ENCODE measurements at regions not wholly inside any gene's neighbourhood (a gene's known extent, or its start where the extent isn't known, plus 50 kb on each side); places are given as distances from the start of the nearest gene placed in this dataset.
"Not testable (repeated sequence)": the region's sequence is repeated elsewhere in the genome, so short reads cannot be mapped to it uniquely, and the experiment has no call there.

GRCh38 chr2:145383961-145384360 is 864.0 kb upstream of the ZEB2 start:
- H2AFZ ChIP-seq (ENCODE audit: low read length, unreplicated experiment) = no peak overlapping the region

GRCh38 chr2:145380436-145381017 is 860.6 kb upstream of the ZEB2 start:
- Histone ChIP-seq H3K27me3 (ENCODE audit: insufficient read depth, low read length) (no peaks in the 10 kb centered on the region), H3K27ac (ENCODE audit: low read depth, low read length) (no peak overlapping the region), H3K4me1 (ENCODE audit: control insufficient read depth, insufficient read depth, low read length, unreplicated experiment) (peaks cover 10% of the 10 kb centered on the region), H3K4me3 (ENCODE audit: low read depth, low read length) (no peak overlapping the region), H2AFZ (ENCODE audit: low read length, unreplicated experiment) (no peak overlapping the region), H3K36me3 (ENCODE audit: insufficient read depth, low read length) (no peaks in the 10 kb centered on the region), H3K79me2 (ENCODE audit: control insufficient read depth, insufficient read depth, low read length, unreplicated experiment) (no peaks in the 10 kb centered on the region)

More at GRCh38 chr2:145383961-145384360, 864.0 kb upstream of the ZEB2 start:
- Histone ChIP-seq H3K27me3 (ENCODE audit: insufficient read depth, low read length) (no peaks in the 10 kb centered on the region), H3K36me3 (ENCODE audit: insufficient read depth, low read length) (no peaks in the 10 kb centered on the region), H3K27ac (ENCODE audit: low read depth, low read length) (no peak overlapping the region), H3K79me2 (ENCODE audit: control insufficient read depth, insufficient read depth, low read length, unreplicated experiment) (no peaks in the 10 kb centered on the region), H3K4me1 (ENCODE audit: control insufficient read depth, insufficient read depth, low read length, unreplicated experiment) (peaks cover 10% of the 10 kb centered on the region), H3K4me3 (ENCODE audit: low read depth, low read length) (no peak overlapping the region)

- H3K27me3 ChIP-seq (ENCODE audit: insufficient read depth, low read length) = no peaks in the 10 kb centered on the region
- H2AFZ ChIP-seq (ENCODE audit: low read length, unreplicated experiment) = no peak overlapping the region
- H3K4me1 ChIP-seq (ENCODE audit: control insufficient read depth, insufficient read depth, low read length, unreplicated experiment) = peaks cover 10% of the 10 kb centered on the region
- no peak overlapping the region for H3K27ac ChIP-seq (ENCODE audit: low read depth, low read length)
- no peaks in the 10 kb centered on the region for H3K36me3 ChIP-seq (ENCODE audit: insufficient read depth, low read length)
- no peaks in the 10 kb centered on the region for H3K79me2 ChIP-seq (ENCODE audit: control insufficient read depth, insufficient read depth, low read length, unreplicated experiment)
- no peak overlapping the region for H3K4me3 ChIP-seq (ENCODE audit: low read depth, low read length)
Measured at GRCh38 chr2:145379934-145380333, 860.0 kb upstream of the ZEB2 start.

- no peaks in the 10 kb centered on the region for H3K79me2 ChIP-seq (ENCODE audit: control insufficient read depth, insufficient read depth, low read length, unreplicated experiment)
- H3K4me1 ChIP-seq (ENCODE audit: control insufficient read depth, insufficient read depth, low read length, unreplicated experiment) = no peaks in the 10 kb centered on the region
- H3K4me3 ChIP-seq (ENCODE audit: low read depth, low read length) = no peak overlapping the region
- H3K27ac ChIP-seq (ENCODE audit: low read depth, low read length) = no peak overlapping the region
- no peaks in the 10 kb centered on the region for H3K36me3 ChIP-seq (ENCODE audit: insufficient read depth, low read length)
- H3K27me3 ChIP-seq (ENCODE audit: insufficient read depth, low read length) = no peaks in the 10 kb centered on the region
- H2AFZ ChIP-seq (ENCODE audit: low read length, unreplicated experiment) = no peak overlapping the region
Measured at GRCh38 chr2:145374165-145374564, 854.2 kb upstream of the ZEB2 start.

GRCh38 chr2:145367334-145367733 is 847.4 kb upstream of the ZEB2 start:
- not testable (repeated sequence) for H3K27me3 ChIP-seq (ENCODE audit: insufficient read depth, low read length); H2AFZ ChIP-seq (ENCODE audit: low read length, unreplicated experiment); H3K4me1 ChIP-seq (ENCODE audit: control insufficient read depth, insufficient read depth, low read length, unreplicated experiment); H3K4me3 ChIP-seq (ENCODE audit: low read depth, low read length); H3K79me2 ChIP-seq (ENCODE audit: control insufficient read depth, insufficient read depth, low read length, unreplicated experiment); H3K36me3 ChIP-seq (ENCODE audit: insufficient read depth, low read length); H3K27ac ChIP-seq (ENCODE audit: low read depth, low read length)

- Histone ChIP-seq H3K27me3 (ENCODE audit: insufficient read depth, low read length) (no peaks in the 10 kb centered on the region), H3K4me1 (ENCODE audit: control insufficient read depth, insufficient read depth, low read length, unreplicated experiment) (no peaks in the 10 kb centered on the region), H3K36me3 (ENCODE audit: insufficient read depth, low read length) (no peaks in the 10 kb centered on the region), H3K27ac (ENCODE audit: low read depth, low read length) (no peak overlapping the region), H3K79me2 (ENCODE audit: control insufficient read depth, insufficient read depth, low read length, unreplicated experiment) (no peaks in the 10 kb centered on the region), H2AFZ (ENCODE audit: low read length, unreplicated experiment) (no peak overlapping the region), H3K4me3 (ENCODE audit: low read depth, low read length) (no peak overlapping the region)
Measured at GRCh38 chr2:145366341-145366740, 846.4 kb upstream of the ZEB2 start.

- no peak overlapping the region for H2AFZ ChIP-seq (ENCODE audit: low read length, unreplicated experiment)
Measured at GRCh38 chr2:145360129-145360790, 840.3 kb upstream of the ZEB2 start.

GRCh38 chr2:145359561-145359960 is 839.6 kb upstream of the ZEB2 start:
- H3K27me3 ChIP-seq (ENCODE audit: insufficient read depth, low read length) = no peaks in the 10 kb centered on the region
- H2AFZ ChIP-seq (ENCODE audit: low read length, unreplicated experiment) = no peak overlapping the region
- H3K27ac ChIP-seq (ENCODE audit: low read depth, low read length) = no peak overlapping the region
- no peaks in the 10 kb centered on the region for H3K36me3 ChIP-seq (ENCODE audit: insufficient read depth, low read length)
- no peaks in the 10 kb centered on the region for H3K79me2 ChIP-seq (ENCODE audit: control insufficient read depth, insufficient read depth, low read length, unreplicated experiment)
- no peak overlapping the region for H3K4me3 ChIP-seq (ENCODE audit: low read depth, low read length)
- H3K4me1 ChIP-seq (ENCODE audit: control insufficient read depth, insufficient read depth, low read length, unreplicated experiment) = no peaks in the 10 kb centered on the region

More at GRCh38 chr2:145360129-145360790, 840.3 kb upstream of the ZEB2 start:
- Histone ChIP-seq H3K4me3 (ENCODE audit: low read depth, low read length) (no peak overlapping the region), H3K4me1 (ENCODE audit: control insufficient read depth, insufficient read depth, low read length, unreplicated experiment) (no peaks in the 10 kb centered on the region), H3K79me2 (ENCODE audit: control insufficient read depth, insufficient read depth, low read length, unreplicated experiment) (no peaks in the 10 kb centered on the region), H3K27me3 (ENCODE audit: insufficient read depth, low read length) (no peaks in the 10 kb centered on the region), H3K36me3 (ENCODE audit: insufficient read depth, low read length) (no peaks in the 10 kb centered on the region), H3K27ac (ENCODE audit: low read depth, low read length) (no peak overlapping the region)

GRCh38 chr2:145356056-145356455 is 836.1 kb upstream of the ZEB2 start:
- Histone ChIP-seq H3K27ac (ENCODE audit: low read depth, low read length) (no peak overlapping the region), H3K79me2 (ENCODE audit: control insufficient read depth, insufficient read depth, low read length, unreplicated experiment) (no peaks in the 10 kb centered on the region), H3K4me3 (ENCODE audit: low read depth, low read length) (no peak overlapping the region), H3K36me3 (ENCODE audit: insufficient read depth, low read length) (no peaks in the 10 kb centered on the region), H2AFZ (ENCODE audit: low read length, unreplicated experiment) (no peak overlapping the region), H3K4me1 (ENCODE audit: control insufficient read depth, insufficient read depth, low read length, unreplicated experiment) (no peaks in the 10 kb centered on the region), H3K27me3 (ENCODE audit: insufficient read depth, low read length) (no peaks in the 10 kb centered on the region)

- no peak overlapping the region for H3K4me3 ChIP-seq (ENCODE audit: low read depth, low read length)
- H3K36me3 ChIP-seq (ENCODE audit: insufficient read depth, low read length) = no peaks in the 10 kb centered on the region
- H3K27ac ChIP-seq (ENCODE audit: low read depth, low read length) = no peak overlapping the region
- peaks cover 5% of the 10 kb centered on the region for H3K4me1 ChIP-seq (ENCODE audit: control insufficient read depth, insufficient read depth, low read length, unreplicated experiment)
- H2AFZ ChIP-seq (ENCODE audit: low read length, unreplicated experiment) = no peak overlapping the region
- H3K79me2 ChIP-seq (ENCODE audit: control insufficient read depth, insufficient read depth, low read length, unreplicated experiment) = no peaks in the 10 kb centered on the region
- no peaks in the 10 kb centered on the region for H3K27me3 ChIP-seq (ENCODE audit: insufficient read depth, low read length)
Measured at GRCh38 chr2:145352484-145352883, 832.6 kb upstream of the ZEB2 start.

GRCh38 chr2:145351864-145352425 is 832.0 kb upstream of the ZEB2 start:
- Histone ChIP-seq H3K27ac (ENCODE audit: low read depth, low read length) (no peak overlapping the region), H3K4me1 (ENCODE audit: control insufficient read depth, insufficient read depth, low read length, unreplicated experiment) (peaks cover 5% of the 10 kb centered on the region), H3K4me3 (ENCODE audit: low read depth, low read length) (no peak overlapping the region), H3K36me3 (ENCODE audit: insufficient read depth, low read length) (no peaks in the 10 kb centered on the region), H3K79me2 (ENCODE audit: control insufficient read depth, insufficient read depth, low read length, unreplicated experiment) (no peaks in the 10 kb centered on the region), H2AFZ (ENCODE audit: low read length, unreplicated experiment) (no peak overlapping the region), H3K27me3 (ENCODE audit: insufficient read depth, low read length) (no peaks in the 10 kb centered on the region)
